ENCODE measurements at regions not wholly inside any gene's neighbourhood (a gene's known extent, or its start where the extent isn't known, plus 50 kb on each side); places are given as distances from the start of the nearest gene placed in this dataset.

- TF ChIP-seq ZBTB4 (CRISPR knock-in tag; IDR thresholded peaks at IDR 0.05) = no peak
- TF ChIP-seq, protein P1, sequence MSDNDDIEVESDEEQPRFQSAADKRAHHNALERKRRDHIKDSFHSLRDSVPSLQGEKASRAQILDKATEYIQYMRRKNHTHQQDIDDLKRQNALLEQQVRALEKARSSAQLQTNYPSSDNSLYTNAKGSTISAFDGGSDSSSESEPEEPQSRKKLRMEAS (IDR thresholded peaks at IDR 0.05; ENCODE audit: low read depth, low read length) = no peak
- TF ChIP-seq REST (IDR thresholded peaks at IDR 0.05; ENCODE audit: low read depth, low read length) = no peak
Observed at GRCh38 chr4:27360131-27360530, 499.5 kb downstream of the STIM2 start.

Measured in GM12878 (cell line).